Mucosa of descending colon (tissue), 3 donors: ENCODE measurements at regions not wholly inside any gene's neighbourhood (a gene's known extent, or its start where the extent isn't known, plus 50 kb on each side); places are given as distances from the start of the nearest gene placed in this dataset.

Source experiments
- ATAC-seq: fragments of 200-7000 bp; cut with Tn5 transposase; one replicate; pipeline ENCODE4 v1.9.1; 2020; ENCODE audit warnings: mild to moderate bottlenecking, moderate library complexity
- DNase-seq, 3 donors: peaks; one replicate each; pipeline ENCODE4 v3.0.0-alpha.2; 2020
- H3K36me3 ChIP-seq: fragments of 200-600 bp; one replicate; pipeline ENCODE4 v1.8.0; 2021; ENCODE audit warnings: low read depth, mild to moderate bottlenecking
- H3K4me1 ChIP-seq: fragments of 200-600 bp; one replicate; pipeline ENCODE4 v1.8.0; 2021; ENCODE audit warnings: low read depth, mild to moderate bottlenecking
- H3K4me3 ChIP-seq: fragments of 200-600 bp; one replicate; pipeline ENCODE4 v1.8.0; 2021; ENCODE audit warnings: mild to moderate bottlenecking
- H3K9me3 ChIP-seq: fragments of 200-600 bp; one replicate; pipeline ENCODE4 v1.8.0; 2021; ENCODE audit warnings: mild to moderate bottlenecking
- CTCF ChIP-seq: fragments of 200-600 bp; IDR thresholded peaks from one replicate; pipeline ENCODE4 v1.8.0; 2022; ENCODE audit warnings: antibody characterized with exemption, mild to moderate bottlenecking
- intact Hi-C, 2 donors: fragments of 100-400 bp; cut with DNase I in 1 of 2; cut with micrococcal nuclease in 1 of 2; formaldehyde crosslinking; loops; one replicate each; pipeline versions ENCODE4 v1.11.0 to v1.11.1; 2022; cut with DNase I, micrococcal nuclease
- donor health status: DM: no; HTN: no; CAD: no; lungs with moderate emphysema.
- donor health status: DM: no; HTN: no; CAD: no.
- donor health status: DM: no; HTN: yes; CAD: no.

- no peaks in the 10 kb centered on the region for H3K9me3 ChIP-seq
Measured at GRCh38 chr11:64453466-64453865, 94.5 kb downstream of the RPS6KA4 start.

GRCh38 chr11:64455456-64456261, 96.7 kb downstream of the RPS6KA4 start:
- Histone ChIP-seq H3K4me1 (no peaks in the 10 kb centered on the region), H3K4me3 (no peak overlapping the region), H3K36me3 (no peaks in the 10 kb centered on the region), H3K9me3 (no peaks in the 10 kb centered on the region)
- intact Hi-C loops = no loop called here
- TF ChIP-seq CTCF = no peak
- DNase-seq (no peak), ATAC-seq (no peak)

More at GRCh38 chr11:64453466-64453865, 94.5 kb downstream of the RPS6KA4 start:
- DNase-seq (no peak), ATAC-seq (no peak)
- no peak for TF ChIP-seq CTCF
- intact Hi-C loops = no loop called here
- Histone ChIP-seq H3K36me3 (no peaks in the 10 kb centered on the region), H3K4me1 (peaks cover 14% of the 10 kb centered on the region), H3K4me3 (no peak overlapping the region)

GRCh38 chr11:64456509-64457320, 97.8 kb downstream of the RPS6KA4 start:
- DNase-seq = no peak
- intact Hi-C loops = no loop called here
- no peaks in the 10 kb centered on the region for H3K9me3 ChIP-seq

GRCh38 chr11:64457416-64458010, 98.2 kb upstream of the SLC22A11 start:
- no peak for DNase-seq
- intact Hi-C loops = no loop called here
- no peak for TF ChIP-seq CTCF
- no peak for ATAC-seq
- no peaks in the 10 kb centered on the region for H3K36me3 ChIP-seq
- H3K4me3 ChIP-seq = no peak overlapping the region
- no peaks in the 10 kb centered on the region for H3K9me3 ChIP-seq
- H3K4me1 ChIP-seq = no peaks in the 10 kb centered on the region

More at GRCh38 chr11:64456509-64457320, 97.8 kb downstream of the RPS6KA4 start:
- H3K4me3 ChIP-seq = no peak overlapping the region
- no peaks in the 10 kb centered on the region for H3K4me1 ChIP-seq
- no peaks in the 10 kb centered on the region for H3K36me3 ChIP-seq
- no peak for ATAC-seq
- no peak for TF ChIP-seq CTCF

- DNase-seq = no peak
- no peak for TF ChIP-seq CTCF
- Histone ChIP-seq H3K4me1 (no peaks in the 10 kb centered on the region), H3K9me3 (no peaks in the 10 kb centered on the region), H3K36me3 (no peaks in the 10 kb centered on the region), H3K4me3 (no peak overlapping the region)
- intact Hi-C loops = no loop called here
- ATAC-seq = no peak
Measured at GRCh38 chr11:64458997-64459396, 96.7 kb upstream of the SLC22A11 start.
